ENCODE measurements at regions not wholly inside any gene's neighbourhood (a gene's known extent, or its start where the extent isn't known, plus 50 kb on each side); places are given as distances from the start of the nearest gene placed in this dataset.

DNA sequence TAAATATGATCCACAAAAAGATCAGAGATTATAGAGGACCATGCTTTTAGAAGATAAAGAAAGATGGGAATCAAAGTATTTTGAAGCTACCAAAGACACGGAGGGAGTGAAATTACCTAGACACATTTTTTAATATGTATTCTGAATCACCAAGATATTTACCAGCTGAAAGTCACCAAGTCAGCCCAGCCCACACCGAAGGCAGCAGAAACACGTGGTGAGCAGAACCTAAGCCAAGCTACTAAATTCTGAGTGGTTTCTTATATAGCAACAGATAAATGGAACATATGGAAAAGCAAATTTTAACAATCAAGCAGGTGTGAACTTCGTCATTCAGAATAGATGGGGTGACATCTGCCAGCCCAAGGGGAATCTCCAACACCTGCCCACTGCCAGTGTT lies 134.7 kb upstream of the AKR1E2 start:
- Mint-ChIP-seq H3K27me3 (ENCODE audit: low read depth) (peaks cover 3% of the 10 kb centered on the region), H3K4me3 (no peak overlapping the region), H3K27ac (no peak overlapping the region), H3K36me3 (ENCODE audit: low read depth) (no peaks in the 10 kb centered on the region), H3K9me3 (no peaks in the 10 kb centered on the region), H3K4me1 (ENCODE audit: low read depth) (no peaks in the 10 kb centered on the region)
- no peak for DNase-seq (ENCODE audit: low spot score)

DNA sequence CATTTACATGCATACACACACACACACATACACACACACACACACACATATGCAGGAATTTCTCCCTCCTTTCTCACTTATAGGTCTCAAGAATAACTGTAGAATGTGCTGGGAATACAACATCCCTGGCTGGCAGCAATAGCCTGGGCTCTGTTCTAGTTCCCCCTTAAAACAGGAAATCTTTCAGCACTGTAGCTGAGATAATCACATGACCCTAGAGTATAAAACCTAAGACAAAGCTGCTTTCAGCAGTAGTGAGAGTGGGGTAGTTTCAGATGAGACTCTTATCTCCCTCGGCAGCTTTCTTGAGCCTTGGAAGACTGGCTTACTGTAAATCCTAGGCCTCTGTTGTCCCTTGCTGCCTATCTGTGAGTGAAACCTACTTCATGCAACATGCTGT lies 137.4 kb upstream of the AKR1E2 start:
- no peaks in the 10 kb centered on the region for H3K36me3 Mint-ChIP-seq (ENCODE audit: low read depth)
- H3K4me1 Mint-ChIP-seq (ENCODE audit: low read depth), result no peaks in the 10 kb centered on the region
- no peak overlapping the region for H3K27ac Mint-ChIP-seq
- DNase-seq (ENCODE audit: low spot score), result no peak
- H3K4me3 Mint-ChIP-seq, result no peak overlapping the region
- no peaks in the 10 kb centered on the region for H3K9me3 Mint-ChIP-seq
- peaks cover 2% of the 10 kb centered on the region for H3K27me3 Mint-ChIP-seq (ENCODE audit: low read depth)

DNA sequence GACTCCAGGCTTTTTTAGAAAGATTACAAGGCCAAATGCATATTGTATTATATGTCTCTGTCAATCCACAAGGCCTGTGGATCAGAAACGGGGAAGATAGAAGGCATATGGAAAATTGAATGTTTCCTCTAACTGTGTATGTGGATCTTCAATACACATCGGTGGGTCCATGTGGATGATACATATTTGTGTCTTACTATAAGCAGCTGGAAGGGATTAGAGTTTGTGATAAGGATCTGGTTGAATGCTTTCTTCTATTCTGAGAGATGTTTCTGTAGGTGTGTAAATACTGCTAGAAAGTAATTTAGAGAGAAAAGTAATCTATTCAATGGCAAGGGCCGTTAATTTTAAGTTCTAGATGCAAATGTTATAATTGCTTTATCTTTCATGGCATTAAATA lies 137.8 kb upstream of the AKR1E2 start:
- no peak overlapping the region for H3K27ac Mint-ChIP-seq
- H3K27me3 Mint-ChIP-seq (ENCODE audit: low read depth), result peaks cover 2% of the 10 kb centered on the region
- no peak overlapping the region for H3K4me3 Mint-ChIP-seq
- H3K36me3 Mint-ChIP-seq (ENCODE audit: low read depth), result no peaks in the 10 kb centered on the region
- H3K4me1 Mint-ChIP-seq (ENCODE audit: low read depth), result no peaks in the 10 kb centered on the region
- no peak for DNase-seq (ENCODE audit: low spot score)
- H3K9me3 Mint-ChIP-seq, result no peaks in the 10 kb centered on the region

DNA sequence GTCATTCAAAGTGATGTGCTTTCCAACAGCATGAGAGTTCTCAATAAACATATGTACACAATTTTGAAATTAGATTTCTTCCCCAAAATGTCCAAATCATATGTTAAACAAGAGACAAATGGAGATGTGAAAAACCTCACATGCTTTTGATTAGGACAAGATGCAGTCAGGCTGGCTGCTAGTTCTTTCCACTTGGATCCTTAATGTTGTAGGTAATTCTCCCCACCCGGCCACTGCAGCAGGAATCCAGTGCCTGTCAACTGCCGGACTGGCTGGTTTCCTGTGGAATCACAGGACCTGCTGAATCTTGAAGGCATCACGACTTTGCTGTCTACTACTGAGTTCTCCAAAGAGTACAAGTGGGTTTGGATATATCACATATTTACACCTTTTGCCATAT lies 138.6 kb upstream of the AKR1E2 start:
- H3K27ac Mint-ChIP-seq, result no peak overlapping the region
- H3K27me3 Mint-ChIP-seq (ENCODE audit: low read depth), result peaks cover 6% of the 10 kb centered on the region
- H3K36me3 Mint-ChIP-seq (ENCODE audit: low read depth), result no peaks in the 10 kb centered on the region
- DNase-seq (ENCODE audit: low spot score), result no peak
- H3K9me3 Mint-ChIP-seq, result no peaks in the 10 kb centered on the region
- H3K4me3 Mint-ChIP-seq, result no peak overlapping the region
- H3K4me1 Mint-ChIP-seq (ENCODE audit: low read depth), result no peaks in the 10 kb centered on the region

DNA sequence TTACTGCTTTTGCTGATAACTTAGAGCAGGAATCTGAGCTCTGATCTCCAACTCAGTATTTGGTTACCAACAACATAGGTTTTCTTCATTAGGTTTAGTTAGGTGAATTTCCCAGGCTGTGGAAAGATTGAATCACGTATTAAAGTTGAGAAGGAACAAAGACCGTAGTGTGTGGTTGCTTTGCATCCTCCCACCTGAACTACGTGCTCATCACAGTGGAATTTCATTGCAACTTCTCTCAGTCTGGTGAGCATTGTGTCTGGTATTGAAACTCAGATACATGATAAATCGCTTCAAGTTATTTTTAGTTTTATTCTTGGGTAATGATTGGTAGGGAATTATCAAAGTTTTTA lies 139.4 kb upstream of the AKR1E2 start:
- Mint-ChIP-seq H3K4me1 (ENCODE audit: low read depth) (no peaks in the 10 kb centered on the region), H3K36me3 (ENCODE audit: low read depth) (no peaks in the 10 kb centered on the region), H3K27me3 (ENCODE audit: low read depth) (peaks cover 6% of the 10 kb centered on the region), H3K27ac (no peak overlapping the region), H3K9me3 (no peaks in the 10 kb centered on the region), H3K4me3 (no peak overlapping the region)
- DNase-seq (ENCODE audit: low spot score), result peak; percentile 40

DNA sequence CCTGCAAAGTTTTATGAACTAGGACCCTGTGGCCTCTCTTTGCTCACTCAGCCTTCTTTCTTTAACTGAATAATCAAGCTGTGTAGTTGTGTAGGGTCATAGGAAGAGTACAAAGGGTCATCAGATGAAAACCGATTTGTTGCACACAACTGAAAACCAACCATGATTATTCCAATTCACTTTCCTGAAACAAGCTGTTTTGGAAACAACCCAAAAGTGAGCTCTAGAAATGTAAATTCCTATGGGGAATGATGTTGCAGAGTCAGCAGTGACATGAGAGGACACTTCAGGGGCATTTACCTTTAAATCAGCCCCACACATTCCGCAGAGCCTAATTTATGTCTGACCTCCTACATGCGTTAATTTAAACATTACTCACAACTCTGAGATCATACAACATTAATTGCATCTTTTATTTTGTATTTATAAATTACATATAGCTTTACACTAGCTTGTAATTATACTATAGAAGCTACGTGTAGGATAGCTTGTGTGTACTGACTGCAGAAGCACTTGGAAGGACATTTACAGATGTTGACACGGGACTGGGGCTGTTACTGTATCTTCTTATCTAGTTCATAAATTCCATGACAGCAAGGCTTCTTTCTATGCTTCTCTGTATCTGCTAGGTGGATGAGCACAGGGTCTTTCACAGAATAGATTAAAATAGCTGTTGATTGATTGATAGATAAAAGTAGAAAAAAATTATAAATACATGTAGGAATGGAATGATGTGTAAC lies 139.9 kb upstream of the AKR1E2 start:
- Mint-ChIP-seq H3K4me1 (ENCODE audit: low read depth) (no peaks in the 10 kb centered on the region), H3K4me3 (no peak overlapping the region), H3K27me3 (ENCODE audit: low read depth) (peaks cover 6% of the 10 kb centered on the region), H3K27ac (no peak overlapping the region), H3K9me3 (no peaks in the 10 kb centered on the region), H3K36me3 (ENCODE audit: low read depth) (no peaks in the 10 kb centered on the region)
- DNase-seq (ENCODE audit: low spot score), result no peak

DNA sequence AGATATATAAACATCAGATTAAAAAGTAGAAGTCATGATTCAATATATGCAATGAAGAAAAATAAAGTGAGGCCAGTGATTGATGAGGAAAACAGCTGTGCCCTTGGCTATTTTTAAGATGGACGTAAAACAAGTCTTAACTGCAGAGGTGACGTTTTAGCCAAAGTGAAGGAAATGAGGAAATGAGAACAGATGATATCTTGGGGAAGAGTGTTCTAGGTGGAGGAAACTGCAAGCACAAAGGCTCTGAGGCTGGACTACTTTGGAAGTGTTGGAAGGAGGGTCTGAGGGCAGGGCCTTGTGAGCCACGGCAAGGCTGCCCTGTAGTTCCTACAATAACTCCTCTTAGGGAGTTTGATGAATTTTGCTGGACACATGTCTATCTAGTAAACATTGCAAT lies 140.5 kb upstream of the AKR1E2 start:
- no peaks in the 10 kb centered on the region for H3K4me1 Mint-ChIP-seq (ENCODE audit: low read depth)
- no peak for DNase-seq (ENCODE audit: low spot score)
- no peak overlapping the region for H3K27ac Mint-ChIP-seq
- no peaks in the 10 kb centered on the region for H3K9me3 Mint-ChIP-seq
- H3K36me3 Mint-ChIP-seq (ENCODE audit: low read depth), result no peaks in the 10 kb centered on the region
- peaks cover 6% of the 10 kb centered on the region for H3K27me3 Mint-ChIP-seq (ENCODE audit: low read depth)
- no peak overlapping the region for H3K4me3 Mint-ChIP-seq

DNA sequence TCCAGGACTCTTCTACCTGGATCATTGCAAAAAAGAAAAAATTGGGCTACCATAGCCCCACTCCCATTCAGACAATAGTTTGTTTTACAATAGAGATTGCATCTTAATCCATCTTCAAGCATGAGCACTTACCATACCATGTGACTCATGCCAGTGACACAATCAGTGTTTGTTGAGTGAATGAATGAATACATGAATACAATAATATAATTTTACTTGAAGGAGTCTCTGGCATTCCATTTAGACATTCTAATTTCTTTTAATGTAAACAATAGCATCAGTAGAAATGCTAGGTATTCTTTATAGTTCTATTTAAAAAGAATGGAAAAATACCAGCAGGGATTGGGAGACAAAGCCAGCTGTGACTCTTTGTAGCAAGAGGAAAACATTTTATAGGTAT lies 141.6 kb upstream of the AKR1E2 start:
- DNase-seq (ENCODE audit: low spot score), result no peak
- Mint-ChIP-seq H3K27ac (no peak overlapping the region), H3K4me3 (no peak overlapping the region), H3K9me3 (no peaks in the 10 kb centered on the region), H3K4me1 (ENCODE audit: low read depth) (no peaks in the 10 kb centered on the region), H3K36me3 (ENCODE audit: low read depth) (no peaks in the 10 kb centered on the region), H3K27me3 (ENCODE audit: low read depth) (peaks cover 6% of the 10 kb centered on the region)

DNA sequence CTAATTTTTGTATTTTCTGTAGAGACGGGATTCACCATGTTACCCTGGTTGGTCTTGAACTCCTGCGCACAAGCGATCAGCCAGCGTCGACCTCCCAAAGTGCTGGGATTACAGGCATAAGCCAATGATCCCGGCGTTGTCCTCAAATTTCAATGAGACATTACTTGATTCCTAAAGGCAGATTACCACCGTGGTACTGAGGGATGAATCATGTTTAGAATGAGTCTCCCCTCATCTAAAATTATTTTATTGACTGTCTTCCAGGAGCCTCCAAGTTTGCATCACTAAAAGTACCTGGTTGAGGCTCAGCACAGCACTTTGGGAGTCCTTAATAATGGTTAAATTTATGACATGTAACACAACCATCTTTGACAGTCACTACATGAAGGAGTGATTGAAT lies 142.2 kb upstream of the AKR1E2 start:
- Mint-ChIP-seq H3K4me3 (no peak overlapping the region), H3K9me3 (no peaks in the 10 kb centered on the region), H3K27me3 (ENCODE audit: low read depth) (peaks cover 6% of the 10 kb centered on the region), H3K27ac (no peak overlapping the region), H3K4me1 (ENCODE audit: low read depth) (no peaks in the 10 kb centered on the region), H3K36me3 (ENCODE audit: low read depth) (no peaks in the 10 kb centered on the region)
- DNase-seq (ENCODE audit: low spot score), result no peak

DNA sequence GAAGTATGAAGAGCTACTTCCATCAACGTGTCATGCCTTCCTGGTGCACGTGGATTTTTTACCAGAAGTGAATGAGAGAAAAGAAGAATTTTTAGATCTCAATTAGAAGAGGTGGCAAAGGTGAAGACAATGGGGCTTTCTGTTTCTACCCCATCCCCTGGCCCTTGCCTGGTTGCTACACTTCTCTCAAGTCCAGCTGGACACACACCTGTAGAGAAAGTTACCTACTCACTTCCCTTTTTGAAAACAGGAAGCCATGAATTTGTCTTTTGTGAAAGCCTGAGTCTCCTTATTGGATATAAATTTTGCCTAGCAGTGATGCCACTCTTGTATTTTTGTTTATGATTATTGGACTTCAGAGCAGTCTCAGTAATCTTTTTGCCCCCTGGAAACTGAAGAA lies 142.9 kb upstream of the AKR1E2 start:
- Mint-ChIP-seq H3K36me3 (ENCODE audit: low read depth) (no peaks in the 10 kb centered on the region), H3K27ac (no peak overlapping the region), H3K4me3 (no peak overlapping the region), H3K9me3 (no peaks in the 10 kb centered on the region), H3K27me3 (ENCODE audit: low read depth) (peaks cover 6% of the 10 kb centered on the region), H3K4me1 (ENCODE audit: low read depth) (no peaks in the 10 kb centered on the region)
- DNase-seq (ENCODE audit: low spot score), result no peak

DNA sequence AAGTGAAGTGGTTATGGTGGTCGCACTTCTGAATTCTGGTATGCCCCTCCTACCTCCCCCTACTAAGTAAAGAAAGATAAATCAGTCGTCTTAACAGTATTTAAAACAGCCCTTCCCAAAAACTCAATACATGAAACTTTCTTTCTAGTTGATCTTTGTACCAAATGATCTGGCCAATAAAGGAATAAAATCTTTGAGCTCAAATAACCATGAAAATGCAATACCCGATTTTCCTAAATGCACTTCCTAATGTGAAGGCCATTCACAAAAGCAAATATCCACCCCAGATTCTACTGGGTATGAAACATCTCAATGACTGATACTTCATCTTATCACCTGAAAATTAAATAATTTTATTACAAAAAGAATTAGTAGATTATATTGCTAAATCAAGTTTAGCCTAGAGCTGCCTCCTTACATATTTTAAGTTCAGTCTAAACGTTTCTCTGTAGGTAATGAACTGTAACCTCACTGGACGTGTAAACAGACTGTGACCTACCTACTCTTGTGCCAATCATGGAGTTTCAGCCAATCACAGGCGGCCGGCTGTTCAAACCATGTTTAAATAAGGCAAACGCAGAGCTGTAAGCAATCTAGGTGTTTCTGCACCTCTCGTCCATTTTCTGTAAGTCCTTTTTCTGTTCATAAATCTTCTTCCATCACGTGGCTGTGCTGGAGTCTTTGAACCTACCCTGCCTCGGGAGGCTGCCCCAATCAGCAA lies 146.9 kb upstream of the AKR1E2 start:
- H3K4me1 Mint-ChIP-seq (ENCODE audit: low read depth), result no peaks in the 10 kb centered on the region
- peaks cover 17% of the 10 kb centered on the region for H3K27me3 Mint-ChIP-seq (ENCODE audit: low read depth)
- no peak for DNase-seq (ENCODE audit: low spot score)
- H3K4me3 Mint-ChIP-seq, result no peak overlapping the region
- no peaks in the 10 kb centered on the region for H3K9me3 Mint-ChIP-seq
- H3K27ac Mint-ChIP-seq, result no peak overlapping the region
- H3K36me3 Mint-ChIP-seq (ENCODE audit: low read depth), result no peaks in the 10 kb centered on the region

DNA sequence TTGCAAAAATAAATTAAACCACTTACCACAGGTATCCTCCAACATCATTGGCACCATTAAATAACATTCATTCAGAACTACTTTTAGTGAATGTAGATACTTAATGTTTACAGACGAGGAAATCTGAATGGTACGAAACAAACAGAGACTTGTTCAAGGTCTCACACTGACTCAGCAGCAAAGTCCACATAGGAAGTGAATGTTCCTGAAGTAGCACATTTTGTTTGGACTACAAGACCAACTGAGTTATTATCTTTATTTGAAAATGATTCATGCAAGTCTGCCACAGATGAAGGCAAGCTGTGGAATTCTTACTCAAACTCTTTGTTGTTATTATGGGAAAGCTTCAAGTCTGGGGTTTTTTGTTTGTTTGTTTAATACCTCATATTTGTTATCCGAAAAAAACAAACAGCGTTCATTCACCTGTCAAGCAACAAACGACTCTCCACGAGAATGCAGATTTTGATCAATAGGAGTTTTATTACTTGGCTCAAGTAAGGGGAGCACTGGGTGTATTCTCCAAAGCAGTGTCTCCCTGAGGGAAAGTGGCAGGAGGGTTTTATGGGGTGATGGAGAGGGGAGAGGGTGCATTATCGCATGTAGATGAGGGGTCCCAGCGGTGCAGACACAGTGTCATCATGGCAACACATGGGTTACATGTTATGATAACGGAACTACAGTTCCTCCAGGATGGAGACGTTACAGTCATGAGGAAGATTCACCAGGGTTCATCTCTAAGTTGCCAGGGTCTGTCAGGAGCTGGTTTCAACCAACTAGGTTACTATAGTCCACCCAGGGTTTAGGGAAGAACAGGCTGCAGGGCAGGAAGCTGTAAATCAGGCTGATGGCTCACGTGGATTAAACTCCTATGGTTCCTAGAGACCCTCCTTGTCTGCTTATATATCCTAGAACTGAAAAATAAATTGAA lies 147.7 kb upstream of the AKR1E2 start:
- H3K9me3 Mint-ChIP-seq, result no peaks in the 10 kb centered on the region
- H3K36me3 Mint-ChIP-seq (ENCODE audit: low read depth), result no peaks in the 10 kb centered on the region
- H3K4me3 Mint-ChIP-seq, result no peak overlapping the region
- no peaks in the 10 kb centered on the region for H3K4me1 Mint-ChIP-seq (ENCODE audit: low read depth)
- H3K27ac Mint-ChIP-seq, result no peak overlapping the region
- DNase-seq (ENCODE audit: low spot score), result no peak
- H3K27me3 Mint-ChIP-seq (ENCODE audit: low read depth), result peaks cover 19% of the 10 kb centered on the region

DNA sequence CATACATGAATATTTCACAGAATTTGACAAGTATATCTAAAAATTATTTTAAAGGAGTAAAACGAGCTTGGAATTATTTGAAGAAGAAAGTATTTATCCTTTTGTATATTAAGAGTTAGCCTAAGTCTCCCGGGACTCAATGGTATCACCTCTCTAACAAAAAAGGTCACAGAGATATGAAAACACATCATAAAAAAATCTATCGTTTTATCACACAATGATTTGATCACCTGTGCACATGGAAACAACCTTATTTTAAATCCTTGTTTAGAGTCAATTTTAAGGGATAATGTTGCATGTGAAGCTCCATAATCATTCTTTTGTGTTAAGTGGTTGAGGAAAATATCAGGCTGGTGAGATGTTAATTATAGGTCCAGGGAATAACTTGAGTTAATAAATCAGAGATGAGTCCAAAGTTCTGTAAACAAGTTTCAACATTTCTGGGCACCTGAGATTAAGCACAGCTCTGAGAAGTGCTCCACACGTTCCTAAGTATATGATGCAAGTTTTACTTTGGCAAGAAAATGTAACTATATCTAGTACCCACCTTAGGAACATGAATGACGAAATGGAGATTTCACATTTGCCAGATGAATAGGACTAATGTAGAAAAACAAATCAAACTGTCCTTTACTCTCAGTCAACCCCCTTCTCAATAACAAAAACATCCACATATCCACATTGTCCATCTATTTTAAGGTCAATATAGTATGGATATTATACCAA lies 148.5 kb upstream of the AKR1E2 start:
- Mint-ChIP-seq H3K27me3 (ENCODE audit: low read depth) (peaks cover 15% of the 10 kb centered on the region), H3K4me3 (no peak overlapping the region), H3K27ac (no peak overlapping the region), H3K36me3 (ENCODE audit: low read depth) (no peaks in the 10 kb centered on the region), H3K4me1 (ENCODE audit: low read depth) (no peaks in the 10 kb centered on the region), H3K9me3 (no peaks in the 10 kb centered on the region)
- DNase-seq (ENCODE audit: low spot score), result no peak

DNA sequence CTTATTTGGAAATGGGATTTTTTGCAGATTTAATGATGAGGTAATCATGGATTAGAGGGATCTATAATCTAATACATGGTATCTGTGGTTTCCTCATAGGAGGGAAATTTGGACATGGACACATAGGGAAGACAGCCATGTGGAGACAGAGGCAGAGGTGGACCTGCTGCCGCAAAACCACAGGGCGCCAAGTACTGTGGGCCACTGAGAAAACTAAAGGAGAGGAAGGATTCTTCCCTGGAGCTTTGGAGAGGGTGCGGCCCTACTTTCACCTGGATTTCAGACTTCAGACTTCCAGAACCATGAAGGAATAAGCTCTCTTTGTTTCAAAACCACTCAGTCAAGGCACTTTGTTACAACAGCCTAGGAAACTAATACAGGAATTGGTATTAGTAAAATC lies 149.4 kb upstream of the AKR1E2 start:
- H3K9me3 Mint-ChIP-seq, result no peaks in the 10 kb centered on the region
- no peak overlapping the region for H3K4me3 Mint-ChIP-seq
- DNase-seq (ENCODE audit: low spot score), result no peak
- no peaks in the 10 kb centered on the region for H3K36me3 Mint-ChIP-seq (ENCODE audit: low read depth)
- H3K4me1 Mint-ChIP-seq (ENCODE audit: low read depth), result no peaks in the 10 kb centered on the region
- no peak overlapping the region for H3K27ac Mint-ChIP-seq
- H3K27me3 Mint-ChIP-seq (ENCODE audit: low read depth), result peaks cover 17% of the 10 kb centered on the region
